OCI-LY7 (cell line): ENCODE measurements at regions not wholly inside any gene's neighbourhood (a gene's known extent, or its start where the extent isn't known, plus 50 kb on each side); places are given as distances from the start of the nearest gene placed in this dataset.

Experiments used
- BruUV-seq: library from RNA; stranded (reverse); fragments of 400-500 nt; replicated peaks from 2 replicates; lab custom pipeline; 2021; lab: Mats Ljungman, UMichigan
- CTCF ChIA-PET: fragments of 300-600 bp; sonication (Branson Sonifier 250); formaldehyde crosslinking; loops from one replicate; lab custom pipeline; 2022; ENCODE audit warnings: antibody characterized with exemption; ENCODE audit not compliant: unreplicated experiment; lab: Charles Lee
- POLR2A ChIA-PET: fragments of 300-600 bp; sonication (Branson Sonifier 250); formaldehyde crosslinking; loops from one replicate; lab custom pipeline; 2022; ENCODE audit warnings: antibody characterized with exemption; lab: Charles Lee
- DNase-seq: peaks from one replicate; pipeline ENCODE4 v3.0.0-alpha.2; 2015; ENCODE audit warnings: low spot score
- H2AFZ ChIP-seq: fragments of 200-600 bp; sonication (generic), shearing (Covaris generic); 2 replicates; pipeline ENCODE4 v1.6.1; 2014; ENCODE audit warnings: mild to moderate bottlenecking, antibody characterized with exemption, low read length, moderate library complexity
- H3K27ac ChIP-seq: fragments of 200-600 bp; sonication (generic); 2 replicates; pipeline ENCODE4 v1.5.1; 2014; ENCODE audit warnings: mixed run types, low read depth, mild to moderate bottlenecking, moderate library complexity, low read length, inconsistent platforms; ENCODE audit not compliant: poor library complexity, severe bottlenecking
- H3K36me3 ChIP-seq: fragments of 200-600 bp; sonication (generic); 2 replicates; pipeline ENCODE4 v1.6.1; 2014; ENCODE audit warnings: mild to moderate bottlenecking, antibody characterized with exemption, low read length, moderate library complexity, mixed read lengths; ENCODE audit not compliant: insufficient read depth
- H3K4me1 ChIP-seq: fragments of 200-600 bp; sonication (generic); 2 replicates; pipeline ENCODE4 v1.5.1; 2014; ENCODE audit warnings: mild to moderate bottlenecking, low read length; ENCODE audit not compliant: insufficient read depth, poor library complexity, severe bottlenecking
- H3K4me2 ChIP-seq: fragments of 200-600 bp; sonication (generic); 2 replicates; pipeline ENCODE4 v1.6.1; 2014; ENCODE audit warnings: mild to moderate bottlenecking, low read length
- H3K4me3 ChIP-seq: fragments of 200-600 bp; sonication (generic); 2 replicates; pipeline ENCODE4 v1.5.1; 2014; ENCODE audit warnings: mild to moderate bottlenecking, low read depth, low read length; ENCODE audit not compliant: poor library complexity, severe bottlenecking
- H3K79me2 ChIP-seq: fragments of 200-600 bp; sonication (generic); 2 replicates; pipeline ENCODE4 v1.6.1; 2016; ENCODE audit warnings: low read depth, mild to moderate bottlenecking, low read length, moderate library complexity, mixed read lengths; ENCODE audit not compliant: insufficient read depth
- H3K9me2 ChIP-seq: fragments of 200-600 bp; sonication (generic); 2 replicates; pipeline ENCODE4 v1.6.1; 2016; ENCODE audit warnings: mild to moderate bottlenecking, low read length, mixed read lengths; ENCODE audit not compliant: insufficient read depth
- H3K9me3 ChIP-seq: fragments of 200-600 bp; sonication (generic); 2 replicates; pipeline ENCODE4 v1.6.1; 2014; ENCODE audit warnings: mild to moderate bottlenecking, mixed run types, low read length, mixed read lengths
- H4K20me1 ChIP-seq: fragments of 200-600 bp; sonication (generic); 2 replicates; pipeline ENCODE4 v1.6.1; 2014; ENCODE audit warnings: mild to moderate bottlenecking, antibody characterized with exemption, low read length, moderate library complexity, mixed read lengths; ENCODE audit not compliant: insufficient read depth
- EZH2phosphoT487 ChIP-seq: fragments of 200-600 bp; sonication (generic); IDR thresholded peaks from 2 replicates; pipeline ENCODE4 v1.6.1; 2018; ENCODE audit warnings: low read depth, borderline replicate concordance, mild to moderate bottlenecking, mixed run types, antibody characterized with exemption, low read length, moderate library complexity, mixed read lengths
- intact Hi-C: fragments of 100-400 bp; cut with micrococcal nuclease; formaldehyde crosslinking; loops from one replicate; pipeline ENCODE4 v1.10.0; 2022; ENCODE audit not compliant: unreplicated experiment
- TF ChIP-seq, protein P1 (sequence below): fragments of 200-600 bp; sonication (generic); conservative IDR thresholded peaks from 2 replicates; pipeline ENCODE4 v1.5.1; 2014; ENCODE audit warnings: mild to moderate bottlenecking, antibody characterized with exemption, low read length, moderate library complexity, mixed read lengths

GRCh38 chr7:55642266-55642665 lies 70.0 kb upstream of the VOPP1 start:
- Histone ChIP-seq H3K4me2 (no peak overlapping the region), H3K27ac (no peak overlapping the region), H3K36me3 (no peaks in the 10 kb centered on the region), H3K79me2 (no peaks in the 10 kb centered on the region), H3K9me3 (peaks cover 13% of the 10 kb centered on the region; the same call in 1 of the 2 replicates), H3K9me2 (no peaks in the 10 kb centered on the region), H4K20me1 (no peaks in the 10 kb centered on the region), H3K4me3 (no peak overlapping the region), H2AFZ (0 out of 2 replicates have a peak overlapping the region, but pooled peaks have one; percentile 76), H3K4me1 (peaks cover 11% of the 10 kb centered on the region)
- intact Hi-C loops = loop anchor here (5.0 kb wide), 1 partner anchor 365 kb away; no protein-coding TSS in a partner anchor
- no TSS peak for BruUV-seq
- DNase-seq = no peak
- ChIA-PET CTCF (no interaction called here), POLR2A (interaction anchor here (0.6 to 0.7 kb wide), 3 partner anchors 206 to 469 kb away, joined by 3 to 4 read pairs (median 3); no protein-coding TSS in a partner anchor)
- no peak for TF ChIP-seq EZH2phosphoT487
- TF ChIP-seq, protein P1, sequence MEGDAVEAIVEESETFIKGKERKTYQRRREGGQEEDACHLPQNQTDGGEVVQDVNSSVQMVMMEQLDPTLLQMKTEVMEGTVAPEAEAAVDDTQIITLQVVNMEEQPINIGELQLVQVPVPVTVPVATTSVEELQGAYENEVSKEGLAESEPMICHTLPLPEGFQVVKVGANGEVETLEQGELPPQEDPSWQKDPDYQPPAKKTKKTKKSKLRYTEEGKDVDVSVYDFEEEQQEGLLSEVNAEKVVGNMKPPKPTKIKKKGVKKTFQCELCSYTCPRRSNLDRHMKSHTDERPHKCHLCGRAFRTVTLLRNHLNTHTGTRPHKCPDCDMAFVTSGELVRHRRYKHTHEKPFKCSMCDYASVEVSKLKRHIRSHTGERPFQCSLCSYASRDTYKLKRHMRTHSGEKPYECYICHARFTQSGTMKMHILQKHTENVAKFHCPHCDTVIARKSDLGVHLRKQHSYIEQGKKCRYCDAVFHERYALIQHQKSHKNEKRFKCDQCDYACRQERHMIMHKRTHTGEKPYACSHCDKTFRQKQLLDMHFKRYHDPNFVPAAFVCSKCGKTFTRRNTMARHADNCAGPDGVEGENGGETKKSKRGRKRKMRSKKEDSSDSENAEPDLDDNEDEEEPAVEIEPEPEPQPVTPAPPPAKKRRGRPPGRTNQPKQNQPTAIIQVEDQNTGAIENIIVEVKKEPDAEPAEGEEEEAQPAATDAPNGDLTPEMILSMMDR = no peak

DNA sequence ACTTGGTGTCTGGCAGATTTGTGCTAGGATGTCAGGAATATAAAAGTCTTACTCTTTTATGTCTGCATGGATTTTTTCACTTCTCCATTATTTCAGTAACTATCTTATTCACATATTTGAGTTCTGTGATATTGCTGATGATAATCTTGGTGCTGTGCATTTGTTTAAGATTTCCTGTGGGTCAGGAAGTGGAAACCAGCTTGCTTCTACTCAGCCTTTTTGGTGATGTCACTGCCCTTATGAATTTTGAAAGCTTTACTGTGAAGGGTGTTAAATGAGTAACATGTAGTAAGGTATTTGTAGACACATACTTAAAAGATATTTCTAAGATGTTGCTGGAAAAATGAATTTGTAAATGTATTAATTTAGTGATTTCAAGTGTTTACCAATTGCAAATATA lies 69.5 kb upstream of the VOPP1 start:
- peak overlapping the region; percentile 76; the same call in 1 of the 2 replicates for H2AFZ ChIP-seq
- POLR2A ChIA-PET = interaction anchor here (0.5 to 1.4 kb wide), 6 partner anchors 205 to 469 kb away, joined by 3 to 10 read pairs (median 4); partner anchors contain the start of gene MRPS17
- H3K4me3 ChIP-seq = no peak overlapping the region
- H3K9me2 ChIP-seq = no peaks in the 10 kb centered on the region
- intact Hi-C loops = loop anchor here (1.0 to 5.0 kb wide), 4 partner anchors 81 to 432 kb away; partner anchors contain the start of gene NIPSNAP2
- BruUV-seq = no TSS peak
- TF ChIP-seq, protein P1 = no peak
- no peak for TF ChIP-seq EZH2phosphoT487
- peaks cover 11% of the 10 kb centered on the region for H3K4me1 ChIP-seq
- H3K27ac ChIP-seq = no peak overlapping the region
- peak overlapping the region; percentile 47 for H3K4me2 ChIP-seq
- no peaks in the 10 kb centered on the region for H3K36me3 ChIP-seq
- DNase-seq = peak; percentile 39
- CTCF ChIA-PET = interaction anchor here (0.7 kb wide), 1 partner anchor 431 kb away, joined by 4 read pairs; no protein-coding TSS in a partner anchor
- H3K79me2 ChIP-seq = no peaks in the 10 kb centered on the region
- no peaks in the 10 kb centered on the region for H4K20me1 ChIP-seq
- peaks cover 13% of the 10 kb centered on the region; the same call in 1 of the 2 replicates for H3K9me3 ChIP-seq

- peaks cover 13% of the 10 kb centered on the region; the same call in 1 of the 2 replicates for H3K9me3 ChIP-seq
- peak; percentile 74 for DNase-seq
- H3K4me2 ChIP-seq = peak overlapping the region; percentile 47
- BruUV-seq = no TSS peak
- CTCF ChIA-PET = interaction anchor here (0.6 to 0.7 kb wide), 2 partner anchors 392 to 432 kb away, joined by 3 to 4 read pairs; no protein-coding TSS in a partner anchor
- no peaks in the 10 kb centered on the region for H3K79me2 ChIP-seq
- POLR2A ChIA-PET = interaction anchor here (0.5 to 1.4 kb wide), 6 partner anchors 205 to 434 kb away, joined by 3 to 10 read pairs (median 4); partner anchors contain the start of gene MRPS17
- no peaks in the 10 kb centered on the region for H3K36me3 ChIP-seq
- peaks cover 12% of the 10 kb centered on the region for H3K4me1 ChIP-seq
- no peak overlapping the region for H3K4me3 ChIP-seq
- H3K27ac ChIP-seq = no peak overlapping the region
- no peaks in the 10 kb centered on the region for H3K9me2 ChIP-seq
- TF ChIP-seq, protein P1 = peak; percentile 96
- no peak for TF ChIP-seq EZH2phosphoT487
- peak overlapping the region; percentile 76 for H2AFZ ChIP-seq
- intact Hi-C loops = loop anchor here (1.0 to 5.0 kb wide), 4 partner anchors 82 to 433 kb away; partner anchors contain the start of gene NIPSNAP2
- H4K20me1 ChIP-seq = no peaks in the 10 kb centered on the region
Observed at GRCh38 chr7:55641273-55641691, 69.0 kb upstream of the VOPP1 start.
